ENCODE measurements at regions not wholly inside any gene's neighbourhood (a gene's known extent, or its start where the extent isn't known, plus 50 kb on each side); places are given as distances from the start of the nearest gene placed in this dataset.
"Not testable (repeated sequence)": the region's sequence is repeated elsewhere in the genome, so short reads cannot be mapped to it uniquely, and the experiment has no call there.

- no peak for DNase-seq
These were observed 398.8 kb downstream of the SEC23A start for GRCh38 chr14:38704220-38704619.

GRCh38 chr14:38696925-38697324 lies 406.1 kb downstream of the SEC23A start:
- no peak for DNase-seq

GRCh38 chr14:38693423-38693822 lies 409.6 kb downstream of the SEC23A start:
- no peak for DNase-seq

- DNase-seq, result no peak
These were observed 413.1 kb upstream of the CLEC14A start for GRCh38 chr14:38669027-38669426.

GRCh38 chr14:38663382-38663781 lies 407.5 kb upstream of the CLEC14A start:
- no peak for DNase-seq

- peak; percentile 63 for DNase-seq
These were observed 406.9 kb upstream of the CLEC14A start for GRCh38 chr14:38662781-38663180.

- DNase-seq, result no peak
These were observed 390.5 kb upstream of the CLEC14A start for GRCh38 chr14:38646391-38646790.

GRCh38 chr14:38634913-38635312 lies 379.0 kb upstream of the CLEC14A start:
- not testable (repeated sequence) for DNase-seq

- DNase-seq, result no peak
These were observed 373.5 kb upstream of the CLEC14A start for GRCh38 chr14:38629412-38629811.

GRCh38 chr14:38627163-38627562 lies 371.3 kb upstream of the CLEC14A start:
- DNase-seq, result no peak

- no peak for DNase-seq
These were observed 367.8 kb upstream of the CLEC14A start for GRCh38 chr14:38623661-38624060.

- no peak for DNase-seq
These were observed 362.6 kb upstream of the CLEC14A start for GRCh38 chr14:38618514-38618913.

GRCh38 chr14:38616959-38617358 lies 361.1 kb upstream of the CLEC14A start:
- peak; percentile 70 for DNase-seq

- no peak for DNase-seq
These were observed 356.0 kb upstream of the CLEC14A start for GRCh38 chr14:38611928-38612327.

- DNase-seq, result no peak
These were observed 352.4 kb upstream of the CLEC14A start for GRCh38 chr14:38608244-38608643.

- DNase-seq, result no peak
These were observed 349.6 kb upstream of the CLEC14A start for GRCh38 chr14:38605193-38606114.

- DNase-seq, result not testable (repeated sequence)
These were observed 344.7 kb upstream of the CLEC14A start for GRCh38 chr14:38600572-38600971.

GRCh38 chr14:38593476-38593875 lies 337.6 kb upstream of the CLEC14A start:
- DNase-seq, result no peak

- DNase-seq, result no peak
These were observed 337.0 kb upstream of the CLEC14A start for GRCh38 chr14:38592764-38593442.

GRCh38 chr14:38589747-38590350 lies 334.0 kb upstream of the CLEC14A start:
- DNase-seq, result no peak

- DNase-seq, result no peak
These were observed 327.6 kb upstream of the CLEC14A start for GRCh38 chr14:38583471-38583870.

- no peak for DNase-seq
These were observed 322.4 kb upstream of the CLEC14A start for GRCh38 chr14:38578278-38578681.

- DNase-seq, result no peak
These were observed 311.8 kb upstream of the CLEC14A start for GRCh38 chr14:38567703-38568102.

GRCh38 chr14:38561657-38562056 lies 305.8 kb upstream of the CLEC14A start:
- DNase-seq, result no peak

Measured in NCI-H146 (cell line).